ENCODE measurements at regions not wholly inside any gene's neighbourhood (a gene's known extent, or its start where the extent isn't known, plus 50 kb on each side); places are given as distances from the start of the nearest gene placed in this dataset.

- Mint-ChIP-seq H3K27ac (ENCODE audit: low read depth) (no peak overlapping the region), H3K36me3 (ENCODE audit: insufficient read depth) (no peaks in the 10 kb centered on the region), H3K9me3 (no peaks in the 10 kb centered on the region), H3K27me3 (peaks cover 29% of the 10 kb centered on the region), H3K4me1 (no peaks in the 10 kb centered on the region), H3K4me3 (no peak overlapping the region)
- no peak for ATAC-seq (replicated peaks; ENCODE audit: extremely low read depth, poor library complexity, severe bottlenecking)
- DNase-seq (ENCODE audit: low spot score in 2 of 2), result no peak
Measured at GRCh38 chr4:17204908-17205307, 306.5 kb upstream of the LDB2 start.

- peaks cover 3% of the 10 kb centered on the region for H3K9me3 Mint-ChIP-seq
- ATAC-seq (replicated peaks; ENCODE audit: extremely low read depth, poor library complexity, severe bottlenecking), result no peak
- no peak overlapping the region for H3K27ac Mint-ChIP-seq (ENCODE audit: low read depth)
- H3K36me3 Mint-ChIP-seq (ENCODE audit: insufficient read depth), result no peaks in the 10 kb centered on the region
- H3K4me1 Mint-ChIP-seq, result no peaks in the 10 kb centered on the region
- no peak for DNase-seq (ENCODE audit: low spot score in 2 of 2)
- H3K4me3 Mint-ChIP-seq, result no peak overlapping the region
- H3K27me3 Mint-ChIP-seq, result peaks cover 37% of the 10 kb centered on the region
Measured at GRCh38 chr4:17203797-17204196, 305.4 kb upstream of the LDB2 start.

GRCh38 chr4:17197070-17197469 is 298.6 kb upstream of the LDB2 start:
- Mint-ChIP-seq H3K4me3 (no peak overlapping the region), H3K9me3 (peaks cover 5% of the 10 kb centered on the region), H3K27me3 (peaks cover 30% of the 10 kb centered on the region), H3K27ac (ENCODE audit: low read depth) (no peak overlapping the region), H3K4me1 (no peaks in the 10 kb centered on the region), H3K36me3 (ENCODE audit: insufficient read depth) (no peaks in the 10 kb centered on the region)
- no peak for ATAC-seq (replicated peaks; ENCODE audit: extremely low read depth, poor library complexity, severe bottlenecking)
- no peak for DNase-seq (ENCODE audit: low spot score in 2 of 2)

GRCh38 chr4:17195461-17196275 is 297.2 kb upstream of the LDB2 start:
- H3K27me3 Mint-ChIP-seq, result peaks cover 19% of the 10 kb centered on the region
- ATAC-seq (replicated peaks; ENCODE audit: extremely low read depth, poor library complexity, severe bottlenecking) (no peak), DNase-seq (ENCODE audit: low spot score in 2 of 2) (no peak)
- H3K4me1 Mint-ChIP-seq, result no peaks in the 10 kb centered on the region
- H3K36me3 Mint-ChIP-seq (ENCODE audit: insufficient read depth), result no peaks in the 10 kb centered on the region
- no peak overlapping the region for H3K27ac Mint-ChIP-seq (ENCODE audit: low read depth)
- H3K9me3 Mint-ChIP-seq, result peaks cover 5% of the 10 kb centered on the region
- H3K4me3 Mint-ChIP-seq, result no peak overlapping the region

- no peaks in the 10 kb centered on the region for H3K36me3 Mint-ChIP-seq (ENCODE audit: insufficient read depth)
- ATAC-seq (replicated peaks; ENCODE audit: extremely low read depth, poor library complexity, severe bottlenecking), result no peak
- no peaks in the 10 kb centered on the region for H3K4me1 Mint-ChIP-seq
- no peak for DNase-seq (ENCODE audit: low spot score in 2 of 2)
- no peak overlapping the region for H3K27ac Mint-ChIP-seq (ENCODE audit: low read depth)
- peaks cover 9% of the 10 kb centered on the region for H3K27me3 Mint-ChIP-seq
- no peak overlapping the region for H3K4me3 Mint-ChIP-seq
- H3K9me3 Mint-ChIP-seq, result peaks cover 5% of the 10 kb centered on the region
Measured at GRCh38 chr4:17194586-17194985, 296.1 kb upstream of the LDB2 start.

- H3K4me3 Mint-ChIP-seq, result no peak overlapping the region
- peaks cover 8% of the 10 kb centered on the region for H3K9me3 Mint-ChIP-seq
- no peak for ATAC-seq (replicated peaks; ENCODE audit: extremely low read depth, poor library complexity, severe bottlenecking)
- H3K4me1 Mint-ChIP-seq, result no peaks in the 10 kb centered on the region
- H3K36me3 Mint-ChIP-seq (ENCODE audit: insufficient read depth), result no peaks in the 10 kb centered on the region
- no peak for DNase-seq (ENCODE audit: low spot score in 2 of 2)
- H3K27me3 Mint-ChIP-seq, result peaks cover 21% of the 10 kb centered on the region
- H3K27ac Mint-ChIP-seq (ENCODE audit: low read depth), result no peak overlapping the region
Measured at GRCh38 chr4:17189759-17190158, 291.3 kb upstream of the LDB2 start.

GRCh38 chr4:17189401-17189720 is 290.9 kb upstream of the LDB2 start:
- Mint-ChIP-seq H3K4me3 (no peak overlapping the region), H3K36me3 (ENCODE audit: insufficient read depth) (no peaks in the 10 kb centered on the region), H3K9me3 (peaks cover 8% of the 10 kb centered on the region), H3K27ac (ENCODE audit: low read depth) (no peak overlapping the region), H3K27me3 (peaks cover 21% of the 10 kb centered on the region), H3K4me1 (no peaks in the 10 kb centered on the region)
- ATAC-seq (replicated peaks; ENCODE audit: extremely low read depth, poor library complexity, severe bottlenecking) (no peak), DNase-seq (ENCODE audit: low spot score in 2 of 2) (no peak)

GRCh38 chr4:17188547-17189400 is 290.3 kb upstream of the LDB2 start:
- H3K4me3 Mint-ChIP-seq, result no peak overlapping the region
- H3K36me3 Mint-ChIP-seq (ENCODE audit: insufficient read depth), result no peaks in the 10 kb centered on the region
- DNase-seq (ENCODE audit: low spot score in 2 of 2) (no peak), ATAC-seq (replicated peaks; ENCODE audit: extremely low read depth, poor library complexity, severe bottlenecking) (no peak)
- H3K9me3 Mint-ChIP-seq, result peaks cover 8% of the 10 kb centered on the region
- no peaks in the 10 kb centered on the region for H3K4me1 Mint-ChIP-seq
- H3K27ac Mint-ChIP-seq (ENCODE audit: low read depth), result no peak overlapping the region
- peaks cover 21% of the 10 kb centered on the region for H3K27me3 Mint-ChIP-seq

GRCh38 chr4:17188125-17188524 is 289.7 kb upstream of the LDB2 start:
- Mint-ChIP-seq H3K4me1 (no peaks in the 10 kb centered on the region), H3K4me3 (no peak overlapping the region), H3K36me3 (ENCODE audit: insufficient read depth) (no peaks in the 10 kb centered on the region), H3K9me3 (peaks cover 8% of the 10 kb centered on the region), H3K27me3 (peaks cover 21% of the 10 kb centered on the region), H3K27ac (ENCODE audit: low read depth) (no peak overlapping the region)
- ATAC-seq (replicated peaks; ENCODE audit: extremely low read depth, poor library complexity, severe bottlenecking) (no peak), DNase-seq (ENCODE audit: low spot score in 2 of 2) (no peak)

GRCh38 chr4:17187003-17187402 is 288.6 kb upstream of the LDB2 start:
- ATAC-seq (replicated peaks; ENCODE audit: extremely low read depth, poor library complexity, severe bottlenecking) (no peak), DNase-seq (ENCODE audit: low spot score in 2 of 2) (no peak)
- H3K4me3 Mint-ChIP-seq, result no peak overlapping the region
- H3K9me3 Mint-ChIP-seq, result peaks cover 8% of the 10 kb centered on the region
- peaks cover 21% of the 10 kb centered on the region for H3K27me3 Mint-ChIP-seq
- H3K27ac Mint-ChIP-seq (ENCODE audit: low read depth), result no peak overlapping the region
- no peaks in the 10 kb centered on the region for H3K36me3 Mint-ChIP-seq (ENCODE audit: insufficient read depth)
- H3K4me1 Mint-ChIP-seq, result no peaks in the 10 kb centered on the region

- ATAC-seq (replicated peaks; ENCODE audit: extremely low read depth, poor library complexity, severe bottlenecking) (no peak), DNase-seq (ENCODE audit: low spot score in 2 of 2) (no peak)
- Mint-ChIP-seq H3K9me3 (peaks cover 5% of the 10 kb centered on the region), H3K4me1 (no peaks in the 10 kb centered on the region), H3K4me3 (no peak overlapping the region), H3K27me3 (peaks cover 13% of the 10 kb centered on the region), H3K36me3 (ENCODE audit: insufficient read depth) (no peaks in the 10 kb centered on the region), H3K27ac (ENCODE audit: low read depth) (no peak overlapping the region)
Measured at GRCh38 chr4:17182888-17183287, 284.4 kb upstream of the LDB2 start.

- ATAC-seq (replicated peaks; ENCODE audit: extremely low read depth, poor library complexity, severe bottlenecking), result no peak
Measured at GRCh38 chr4:17174751-17175150, 276.3 kb upstream of the LDB2 start.

GRCh38 chr4:17173300-17173699 is 274.9 kb upstream of the LDB2 start:
- no peaks in the 10 kb centered on the region for H3K4me1 Mint-ChIP-seq
- no peak overlapping the region for H3K4me3 Mint-ChIP-seq
- no peak overlapping the region for H3K27ac Mint-ChIP-seq (ENCODE audit: low read depth)
- no peaks in the 10 kb centered on the region for H3K36me3 Mint-ChIP-seq (ENCODE audit: insufficient read depth)
- no peaks in the 10 kb centered on the region for H3K9me3 Mint-ChIP-seq
- H3K27me3 Mint-ChIP-seq, result peaks cover 9% of the 10 kb centered on the region
- ATAC-seq (replicated peaks; ENCODE audit: extremely low read depth, poor library complexity, severe bottlenecking), result no peak
- DNase-seq (ENCODE audit: low spot score in 2 of 2), result no peak

More at GRCh38 chr4:17174751-17175150, 276.3 kb upstream of the LDB2 start:
- Mint-ChIP-seq H3K4me1 (no peaks in the 10 kb centered on the region), H3K27me3 (no peaks in the 10 kb centered on the region), H3K27ac (ENCODE audit: low read depth) (no peak overlapping the region), H3K9me3 (no peaks in the 10 kb centered on the region), H3K4me3 (no peak overlapping the region), H3K36me3 (ENCODE audit: insufficient read depth) (no peaks in the 10 kb centered on the region)
- DNase-seq (ENCODE audit: low spot score in 2 of 2), result no peak

All from central memory CD8-positive, alpha-beta T cell (primary cell).